Endothelial cell of umbilical vein (primary cell): ENCODE measurements at regions not wholly inside any gene's neighbourhood (a gene's known extent, or its start where the extent isn't known, plus 50 kb on each side); places are given as distances from the start of the nearest gene placed in this dataset.

Experiments
- BruUV-seq: library from RNA; stranded (reverse); fragments of 400-500 nt; replicated peaks from 2 replicates; lab custom pipeline; 2021; lab: Mats Ljungman, UMichigan
- CTCF ChIA-PET: fragments of 300-600, 350-600 bp; sonication (Branson Sonifier 250); formaldehyde crosslinking; loops from one replicate; lab custom pipeline; 2021; ENCODE audit warnings: antibody characterized with exemption, inconsistent platforms; lab: Charles Lee
- POLR2A ChIA-PET: fragments of 300-600, 350-600 bp; sonication (Branson Sonifier 250); formaldehyde crosslinking; loops from one replicate; lab custom pipeline; 2021; ENCODE audit warnings: antibody characterized with exemption, inconsistent platforms; lab: Charles Lee
- DNase-seq: peaks from one replicate; pipeline ENCODE4 v3.0.0-alpha.2; 2011; ENCODE audit warnings: low read depth, low spot score
- FAIRE-seq: peaks from 2 replicates; lab custom pipeline; 2011; peaks lifted over from hg19 to GRCh38; lab: Jason Lieb, UNC
- H2AFZ ChIP-seq: 2 replicates; pipeline ENCODE4 v1.6.0; 2012; ENCODE audit warnings: low read depth, low read length, control low read depth, inconsistent platforms
- H3K27ac ChIP-seq: 2 replicates; pipeline ENCODE4 v1.5.1; 2011; ENCODE audit warnings: low read depth, mild to moderate bottlenecking, control low read depth, low read length, moderate library complexity; ENCODE audit not compliant: insufficient read depth
- H3K27me3 ChIP-seq, 2 experiments: 2 replicates each; pipeline versions ENCODE4 v1.6.0 to v1.6.1; 2011; ENCODE audit warnings: low read length in 2 of 2, mixed read lengths in 1 of 2; ENCODE audit not compliant: control insufficient read depth in 2 of 2, insufficient read depth in 2 of 2
- H3K36me3 ChIP-seq, 2 experiments: 2 replicates in 1 of 2; 3 replicates in 1 of 2; pipeline ENCODE4 v1.5.1; 2011; ENCODE audit warnings: low read length in 2 of 2, mild to moderate bottlenecking in 1 of 2, moderate library complexity in 1 of 2; ENCODE audit not compliant: control insufficient read depth in 2 of 2, insufficient read depth in 2 of 2; ENCODE audit errors: extremely low read depth in 1 of 2
- H3K4me1 ChIP-seq: 3 replicates; pipeline ENCODE4 v1.5.1; 2011; ENCODE audit warnings: mild to moderate bottlenecking, low read length; ENCODE audit not compliant: control insufficient read depth, insufficient read depth; ENCODE audit errors: extremely low read depth
- H3K4me2 ChIP-seq: 2 replicates; pipeline ENCODE4 v1.6.1; 2011; ENCODE audit warnings: low read length, control low read depth, mixed read lengths; ENCODE audit not compliant: insufficient read depth
- H3K4me3 ChIP-seq, 3 experiments: fragments of 200-600 bp in 1 of 3; sonication (generic), shearing (Covaris generic) in 1 of 3; replicated peaks in 1 of 3; 2 replicates each; pipeline ENCODE4 v1.5.1; 2011 to 2016; ENCODE audit warnings: control low read depth in 3 of 3, low read length in 3 of 3, mild to moderate bottlenecking in 2 of 3, inconsistent platforms in 1 of 3, low read depth in 1 of 3, moderate library complexity in 1 of 3; ENCODE audit not compliant: insufficient read depth in 1 of 3
- H3K79me2 ChIP-seq: 2 replicates; pipeline ENCODE4 v1.6.0; 2012; ENCODE audit warnings: low read length, inconsistent platforms; ENCODE audit not compliant: control insufficient read depth, insufficient read depth
- H3K9ac ChIP-seq: replicated peaks from 2 replicates; pipeline ENCODE3; 2011; ENCODE audit warnings: low read length, control low read depth; ENCODE audit not compliant: insufficient read depth; ENCODE audit errors: extremely low read depth
- H3K9me1 ChIP-seq: replicated peaks from 3 replicates; pipeline ENCODE4 v1.6.0; 2011; ENCODE audit warnings: mild to moderate bottlenecking, low read length; ENCODE audit not compliant: control insufficient read depth, insufficient read depth; ENCODE audit errors: extremely low read depth
- H3K9me3 ChIP-seq: replicated peaks from 2 replicates; pipeline ENCODE4 v1.5.1; 2012; ENCODE audit warnings: low read length, inconsistent platforms; ENCODE audit not compliant: control insufficient read depth, insufficient read depth
- H4K20me1 ChIP-seq: replicated peaks from 2 replicates; pipeline ENCODE3; 2011; ENCODE audit warnings: mild to moderate bottlenecking, low read length; ENCODE audit not compliant: control insufficient read depth, insufficient read depth; ENCODE audit errors: extremely low read depth
- CTCF ChIP-seq, 2 donors: IDR thresholded peaks; 1 replicate in 1 of 2; 2 replicates in 1 of 2; pipeline ENCODE4 v1.5.1; 2011; ENCODE audit warnings: low read length in 2 of 2, mild to moderate bottlenecking in 2 of 2, moderate library complexity in 2 of 2, control low read depth in 1 of 2, inconsistent platforms in 1 of 2, low read depth in 1 of 2; ENCODE audit not compliant: insufficient read depth in 1 of 2; ENCODE audit errors: extremely low read depth in 1 of 2
- EZH2 ChIP-seq: IDR thresholded peaks from 2 replicates; pipeline ENCODE4 v1.6.1; 2012; ENCODE audit warnings: borderline replicate concordance, low read depth, mild to moderate bottlenecking, moderate library complexity, low read length, inconsistent platforms; ENCODE audit not compliant: severe bottlenecking
- FOS ChIP-seq: IDR thresholded peaks from 2 replicates; pipeline ENCODE4 v1.6.1; 2011; ENCODE audit warnings: mild to moderate bottlenecking, low read length, moderate library complexity, borderline replicate concordance; ENCODE audit not compliant: insufficient read depth
- GATA2 ChIP-seq: IDR thresholded peaks from 2 replicates; pipeline ENCODE4 v1.7.0; 2011; ENCODE audit warnings: low read depth, mild to moderate bottlenecking, moderate library complexity, mixed read lengths, low read length; ENCODE audit not compliant: insufficient read length, insufficient read depth
- JUN ChIP-seq: IDR thresholded peaks from 2 replicates; pipeline ENCODE4 v1.6.1; 2011; ENCODE audit warnings: borderline replicate concordance, low read depth; ENCODE audit not compliant: insufficient read length, insufficient read depth
- MAX ChIP-seq: IDR thresholded peaks from 2 replicates; pipeline ENCODE4 v1.6.1; 2011; ENCODE audit not compliant: insufficient read depth, insufficient read length
- MYC ChIP-seq: IDR thresholded peaks from one replicate; pipeline ENCODE4 v1.6.1; 2011; ENCODE audit warnings: mild to moderate bottlenecking, low read depth, low read length
- POLR2A ChIP-seq: IDR thresholded peaks from 2 replicates; pipeline ENCODE4 v1.6.1; 2012; ENCODE audit warnings: low read depth, mild to moderate bottlenecking, control low read depth, low read length
- POLR2AphosphoS5 ChIP-seq: IDR thresholded peaks from 2 replicates; pipeline ENCODE4 v1.6.1; 2012; ENCODE audit warnings: low read depth, mild to moderate bottlenecking, control low read depth, low read length, moderate library complexity; ENCODE audit not compliant: insufficient read depth
- dilution Hi-C: fragments of 300-500 bp; cut with MboI; formaldehyde crosslinking; loops from one replicate; pipeline ENCODE4 v1.15.0; 2019; ENCODE audit warnings: low sequenced_read_pairs; ENCODE audit not compliant: extremely low pct_ligation_motif_present
- intact Hi-C: fragments of 100-400 bp; cut with micrococcal nuclease; formaldehyde crosslinking; loops from one replicate; pipeline ENCODE4 v1.10.0; 2022

DNA sequence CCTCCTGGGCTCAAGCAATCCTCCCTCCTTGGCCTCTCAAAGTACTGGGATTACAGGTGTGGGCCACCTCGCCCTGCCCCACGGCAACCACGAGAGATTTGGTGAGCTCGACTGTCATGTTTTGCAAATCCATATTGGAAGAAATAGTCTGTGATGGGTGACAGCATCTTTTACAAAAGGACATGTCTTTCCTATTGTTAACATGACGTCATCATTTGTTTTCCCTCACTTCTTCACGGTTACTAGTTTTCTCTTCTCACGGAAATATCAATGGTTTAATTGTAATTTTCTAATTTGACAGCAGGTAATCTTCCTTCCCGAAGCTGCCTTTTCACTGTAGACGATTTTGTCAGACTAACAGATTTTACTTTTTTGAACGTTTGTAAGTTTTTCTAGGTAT is 110.8 kb upstream of the GREM2 start:
- Histone ChIP-seq H3K79me2 (no peaks in the 10 kb centered on the region), H3K27ac (no peak overlapping the region), H3K36me3 (no peaks in the 10 kb centered on the region), H3K4me1 (no peaks in the 10 kb centered on the region), H3K4me3 (no peak overlapping the region), H3K9ac (no peak overlapping the region), H3K9me3 (no peaks in the 10 kb centered on the region), H3K4me2 (no peak overlapping the region), H4K20me1 (no peaks in the 10 kb centered on the region), H3K27me3 (no peaks in the 10 kb centered on the region), H2AFZ (no peak overlapping the region), H3K9me1 (no peaks in the 10 kb centered on the region)
- no TSS peak for BruUV-seq
- DNase-seq (no peak), FAIRE-seq (no peak)
- intact Hi-C loops (no loop called here), dilution Hi-C loops (no loop called here)
- ChIA-PET POLR2A (no interaction called here), CTCF (interaction anchor here (1.0 kb wide), 1 partner anchor 10 kb away, joined by 3 read pairs; no protein-coding TSS in a partner anchor)
- no peak for TF ChIP-seq POLR2AphosphoS5
- TF ChIP-seq FOS = no peak
- TF ChIP-seq EZH2 = no peak
- TF ChIP-seq POLR2A = no peak
- no peak for TF ChIP-seq JUN
- no peak for TF ChIP-seq MYC
- TF ChIP-seq MAX = no peak
- TF ChIP-seq CTCF (IDR thresholded peaks at IDR 0.05; ENCODE audit: extremely low read depth in 1 of 2, insufficient read depth in 1 of 2, low read depth in 1 of 2, low read length in 2 of 2) = no peak
- no peak for TF ChIP-seq GATA2
